A549 (cell line): ENCODE measurements at regions not wholly inside any gene's neighbourhood (a gene's known extent, or its start where the extent isn't known, plus 50 kb on each side); places are given as distances from the start of the nearest gene placed in this dataset.

Experiments used
- ATAC-seq, 2 experiments: fragments of 200-7000 bp in 1 of 2; fragments of >200 bp in 1 of 2; cut with Nextera tagmentation in 1 of 2; cut with Tn5 transposase in 1 of 2; 3 replicates each; pipeline versions ENCODE4 v1.8.0 to v1.9.1; 2018 to 2020; ENCODE audit warnings: mild to moderate bottlenecking in 1 of 2, moderate library complexity in 1 of 2
- CTCF ChIA-PET: fragments of 300-600 bp; sonication (Branson Sonifier 250); formaldehyde crosslinking; extraction: SDS; loops from one replicate; lab custom pipeline; 2021; ENCODE audit warnings: antibody characterized with exemption, inconsistent platforms; lab: Yijun Ruan, JAX
- POLR2A ChIA-PET: fragments of 350-600 bp; formaldehyde crosslinking; extraction: SDS; loops from one replicate; lab custom pipeline; 2021; ENCODE audit warnings: antibody characterized with exemption, inconsistent platforms; lab: Yijun Ruan, JAX
- DNase-seq, 2 experiments: peaks; one replicate each; pipeline versions ENCODE4 v3.0.0 to v3.0.0-alpha.2; 2011 to 2016; ENCODE audit warnings: low read depth in 1 of 2, low spot score in 1 of 2
- FAIRE-seq: peaks from 2 replicates; lab custom pipeline; 2011; peaks lifted over from hg19 to GRCh38; lab: Jason Lieb, UNC
- H3K27ac ChIP-seq, 2 experiments: fragments of >200 bp; sonication (Bioruptor Twin); formaldehyde crosslinking; 3 replicates each; pipeline ENCODE4 v1.5.1; 2016 to 2017
- H3K4me1 ChIP-seq: fragments of >200 bp; sonication (Bioruptor Twin); formaldehyde crosslinking; 3 replicates; pipeline ENCODE4 v1.6.1; 2016
- H3K4me2 ChIP-seq: fragments of >200 bp; sonication (Bioruptor Twin); formaldehyde crosslinking; 3 replicates; pipeline ENCODE4 v1.6.1; 2016
- H3K4me3 ChIP-seq: fragments of >200 bp; sonication (Bioruptor Twin); formaldehyde crosslinking; 3 replicates; pipeline ENCODE4 v1.5.1; 2016
- H3K9me3 ChIP-seq: fragments of >200 bp; sonication (Bioruptor Twin); formaldehyde crosslinking; 3 replicates; pipeline ENCODE4 v1.6.1; 2016
- CBX2 ChIP-seq: fragments of 200-600 bp; sonication (generic); IDR thresholded peaks from 2 replicates; pipeline ENCODE4 v1.6.1; 2016; ENCODE audit warnings: low read depth, mild to moderate bottlenecking, borderline replicate concordance
- CEBPB ChIP-seq, 2 experiments: fragments of >200 bp in 1 of 2; sonication (Bioruptor Twin) in 1 of 2; formaldehyde crosslinking in 1 of 2; IDR thresholded peaks; 2 replicates each; pipeline ENCODE4 v1.6.1; 2012 to 2016
- CHD2 ChIP-seq: fragments of 150-350 bp; IDR thresholded peaks from 2 replicates; pipeline ENCODE4 v1.6.1; 2014; ENCODE audit warnings: low read length; ENCODE audit not compliant: partially characterized antibody
- CHD4 ChIP-seq: fragments of 200-600 bp; sonication (generic); IDR thresholded peaks from 2 replicates; pipeline ENCODE4 v1.6.1; 2016; ENCODE audit warnings: antibody characterized with exemption, mild to moderate bottlenecking, borderline replicate concordance
- EHMT2 ChIP-seq: fragments of 200-600 bp; sonication (generic); IDR thresholded peaks from 2 replicates; pipeline ENCODE4 v1.6.1; 2016; ENCODE audit warnings: antibody characterized with exemption, low read depth, mild to moderate bottlenecking, moderate library complexity
- FOSB ChIP-seq: fragments of 250-450 bp; sonication (Bioruptor Pico); IDR thresholded peaks from 2 replicates; pipeline ENCODE4 v1.5.0; 2020; ENCODE audit warnings: mild to moderate bottlenecking, moderate library complexity
- FOXS1 ChIP-seq: fragments of 250-450 bp; sonication (Bioruptor Pico); IDR thresholded peaks from 2 replicates; pipeline ENCODE4 v1.5.0; 2020; ENCODE audit warnings: mild to moderate bottlenecking, moderate library complexity
- HEYL ChIP-seq: fragments of 250-450 bp; sonication (Bioruptor Pico); IDR thresholded peaks from 2 replicates; pipeline ENCODE4 v1.8.0; 2021; ENCODE audit warnings: mild to moderate bottlenecking, moderate library complexity
- HOXB5 ChIP-seq: fragments of 250-450 bp; sonication (Bioruptor Pico); IDR thresholded peaks from 2 replicates; pipeline ENCODE4 v1.5.0; 2020; ENCODE audit warnings: mild to moderate bottlenecking, moderate library complexity
- JUNB ChIP-seq: fragments of >200 bp; sonication (Bioruptor Twin); formaldehyde crosslinking; IDR thresholded peaks from 2 replicates; pipeline ENCODE4 v1.6.1; 2016
- KDM1A ChIP-seq: fragments of 200-600 bp; sonication (generic); IDR thresholded peaks from 2 replicates; pipeline ENCODE4 v1.6.1; 2016; ENCODE audit warnings: low read depth, mild to moderate bottlenecking
- MAZ ChIP-seq: fragments of 150-350 bp; IDR thresholded peaks from 2 replicates; pipeline ENCODE4 v1.6.1; 2014; ENCODE audit warnings: antibody characterized with exemption, low read depth, low read length, borderline replicate concordance
- MYC ChIP-seq: IDR thresholded peaks from 2 replicates; pipeline ENCODE4 v1.6.1; 2012; ENCODE audit warnings: mild to moderate bottlenecking, inconsistent platforms, low read length, improper control_type of control experiment, borderline replicate concordance
- NFE2L2 ChIP-seq: fragments of 150-350 bp; conservative IDR thresholded peaks from 2 replicates; pipeline ENCODE4 v1.6.1; 2014; ENCODE audit warnings: low read length
- NR3C1 ChIP-seq: fragments of >200 bp; sonication (Bioruptor Twin); formaldehyde crosslinking; IDR thresholded peaks from 3 replicates; pipeline ENCODE4 v1.6.1; 2017
- PHF8 ChIP-seq: fragments of 200-600 bp; sonication (generic); IDR thresholded peaks from 2 replicates; pipeline ENCODE4 v1.6.1; 2016; ENCODE audit warnings: low read depth, mild to moderate bottlenecking, antibody characterized with exemption, moderate library complexity, borderline replicate concordance
- POLR2A ChIP-seq: IDR thresholded peaks from 2 replicates; pipeline ENCODE4 v1.6.1; 2012; ENCODE audit warnings: mild to moderate bottlenecking, low read length
- RAD21 ChIP-seq, 2 experiments: fragments of >200 bp in 1 of 2; sonication (Bioruptor Twin) in 1 of 2; formaldehyde crosslinking in 1 of 2; IDR thresholded peaks in 1 of 2; conservative IDR thresholded peaks in 1 of 2; 2 replicates in 1 of 2; 3 replicates in 1 of 2; pipeline ENCODE4 v1.6.1; 2012 to 2018; ENCODE audit warnings: inconsistent platforms in 1 of 2
- RFX5 ChIP-seq: fragments of 450-650 bp; IDR thresholded peaks from 2 replicates; pipeline ENCODE4 v1.7.1; 2014; ENCODE audit warnings: antibody characterized with exemption, mild to moderate bottlenecking, moderate library complexity
- RNF2 ChIP-seq: fragments of 200-600 bp; sonication (generic); IDR thresholded peaks from 2 replicates; pipeline ENCODE4 v1.6.1; 2016; ENCODE audit warnings: low read depth, mild to moderate bottlenecking, antibody characterized with exemption, moderate library complexity, borderline replicate concordance
- SMC3 ChIP-seq: fragments of >200 bp; sonication (Bioruptor Twin); formaldehyde crosslinking; IDR thresholded peaks from 3 replicates; pipeline ENCODE4 v1.6.1; 2018; ENCODE audit warnings: inconsistent platforms
- TFCP2L1 ChIP-seq: fragments of 250-450 bp; sonication (Bioruptor Pico); IDR thresholded peaks from 2 replicates; pipeline ENCODE4 v1.5.0; 2021; ENCODE audit warnings: mild to moderate bottlenecking
- ZNF302 ChIP-seq: fragments of 250-450 bp; sonication (Bioruptor Pico); IDR thresholded peaks from 2 replicates; pipeline ENCODE4 v1.9.0; 2021; ENCODE audit warnings: inconsistent platforms, mild to moderate bottlenecking, moderate library complexity
- WGBS: methylation state at CpG from one replicate; pipeline ENCODE4 v1.1.6; 2017; ENCODE audit errors: missing lambda C conversion rate; 5-methylcytosine and 5-hydroxymethylcytosine counted together
- TF ChIP-seq, protein P1 (sequence below): IDR thresholded peaks from 2 replicates; pipeline ENCODE4 v1.6.1; 2012
- TF ChIP-seq, protein P2 (sequence below): fragments of >200 bp; sonication (Bioruptor Twin); formaldehyde crosslinking; IDR thresholded peaks from 3 replicates; pipeline ENCODE4 v1.5.1; 2016
- TF ChIP-seq, protein P3 (sequence below): fragments of 150-350 bp; IDR thresholded peaks from 2 replicates; pipeline ENCODE4 v1.6.1; 2014; ENCODE audit warnings: low read depth, mild to moderate bottlenecking, low read length
- TF ChIP-seq, protein P4 (sequence below): fragments of 450-650 bp; IDR thresholded peaks from 2 replicates; pipeline ENCODE4 v1.6.1; 2014; ENCODE audit warnings: antibody characterized with exemption

DNA sequence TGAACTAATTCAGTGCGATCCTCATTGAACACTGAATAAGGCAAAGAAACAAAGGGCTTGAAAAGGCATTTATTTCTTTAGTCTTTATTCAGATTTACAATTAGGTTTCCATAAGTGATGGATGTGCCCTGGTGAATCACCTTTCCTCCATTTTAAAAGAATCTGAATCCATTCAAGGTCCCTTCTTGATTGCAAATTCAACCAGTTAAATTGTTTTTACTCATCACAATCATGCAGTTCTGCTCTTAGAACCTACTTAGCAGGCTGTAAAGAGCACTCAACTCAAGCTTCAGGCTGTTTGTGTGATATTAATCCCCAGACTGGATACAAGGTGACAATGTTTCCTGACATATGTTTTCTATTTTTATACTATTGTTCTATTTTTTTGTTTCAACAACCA is 321.0 kb downstream of the TBC1D4 start (continued):
- TF ChIP-seq CHD4 (no peak), CEBPB (IDR thresholded peaks at IDR 0.05) (no peak), EHMT2 (no peak), RAD21 (conservative IDR thresholded peaks at IDR 0.05 in 1 of 2, IDR thresholded peaks at IDR 0.05 in 1 of 2) (no peak)

DNA sequence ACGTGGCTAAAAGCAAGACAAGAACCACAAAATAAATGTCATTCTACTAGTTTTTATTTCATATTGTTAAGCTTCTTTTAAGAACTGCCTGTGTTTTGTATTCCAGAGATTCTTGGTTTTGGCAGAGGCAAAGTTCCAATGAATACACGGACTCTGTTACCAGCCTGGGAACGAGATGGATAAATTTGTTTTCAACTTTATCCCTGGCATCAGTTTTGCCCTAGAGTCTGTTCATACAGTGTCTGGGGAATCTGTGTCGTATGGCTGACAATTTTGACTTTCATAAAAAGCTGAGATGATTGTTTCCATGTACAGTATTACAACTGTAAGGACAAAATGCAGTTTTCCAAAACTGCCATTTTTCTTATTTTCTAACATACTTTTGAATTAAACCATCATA is 327.6 kb downstream of the TBC1D4 start:
- Histone ChIP-seq H3K4me3 (no peak overlapping the region), H3K4me2 (no peak overlapping the region), H3K4me1 (no peaks in the 10 kb centered on the region), H3K9me3 (no peaks in the 10 kb centered on the region), H3K27ac (no peak overlapping the region)
- ChIA-PET CTCF (no interaction called here), POLR2A (no interaction called here)
- DNase-seq (no peak), FAIRE-seq (no peak), ATAC-seq (no peak)
- 46% methylated on average over 4 of the region's 4 CpGs for WGBS
- TF ChIP-seq NFE2L2, result no peak
- TF ChIP-seq RNF2, result no peak
- TF ChIP-seq JUNB, result no peak
- no peak for TF ChIP-seq PHF8
- no peak for TF ChIP-seq POLR2A
- TF ChIP-seq SMC3, result no peak
- TF ChIP-seq MAZ, result no peak
- TF ChIP-seq TFCP2L1 (CRISPR knock-in tag), result no peak
- TF ChIP-seq CBX2, result no peak
- TF ChIP-seq, protein P1, sequence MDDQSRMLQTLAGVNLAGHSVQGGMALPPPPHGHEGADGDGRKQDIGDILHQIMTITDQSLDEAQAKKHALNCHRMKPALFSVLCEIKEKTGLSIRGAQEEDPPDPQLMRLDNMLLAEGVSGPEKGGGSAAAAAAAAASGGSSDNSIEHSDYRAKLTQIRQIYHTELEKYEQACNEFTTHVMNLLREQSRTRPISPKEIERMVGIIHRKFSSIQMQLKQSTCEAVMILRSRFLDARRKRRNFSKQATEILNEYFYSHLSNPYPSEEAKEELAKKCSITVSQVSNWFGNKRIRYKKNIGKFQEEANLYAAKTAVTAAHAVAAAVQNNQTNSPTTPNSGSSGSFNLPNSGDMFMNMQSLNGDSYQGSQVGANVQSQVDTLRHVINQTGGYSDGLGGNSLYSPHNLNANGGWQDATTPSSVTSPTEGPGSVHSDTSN, result no peak
- no peak for TF ChIP-seq CHD2
- TF ChIP-seq FOSB (CRISPR knock-in tag), result no peak
- TF ChIP-seq MYC, result no peak

DNA sequence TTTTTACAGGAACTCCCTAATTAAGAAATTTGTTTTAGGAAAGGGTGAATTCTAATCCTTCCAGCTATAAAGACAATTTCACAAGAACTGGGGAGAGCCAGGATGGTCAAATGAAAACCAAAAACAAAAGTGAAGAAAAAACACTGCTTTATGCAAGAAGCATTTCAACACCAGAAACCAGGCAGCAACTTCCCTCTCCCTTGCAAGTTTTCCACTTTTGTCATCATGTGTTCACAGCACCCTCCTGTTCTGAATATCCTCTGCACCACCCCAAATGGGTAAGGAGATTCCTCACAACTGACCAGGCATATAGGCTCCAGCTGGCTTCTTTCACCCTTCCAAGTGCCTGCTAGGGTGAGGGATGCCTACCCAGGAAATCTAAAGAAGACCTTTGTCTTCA is 328.1 kb downstream of the TBC1D4 start:
- Histone ChIP-seq H3K4me1 (no peaks in the 10 kb centered on the region), H3K4me2 (no peak overlapping the region), H3K27ac (no peak overlapping the region), H3K4me3 (no peak overlapping the region), H3K9me3 (no peaks in the 10 kb centered on the region)
- ChIA-PET CTCF (no interaction called here), POLR2A (no interaction called here)
- TF ChIP-seq FOXS1 (CRISPR knock-in tag) (no peak), RFX5 (no peak), HOXB5 (CRISPR knock-in tag) (no peak), NFE2L2 (no peak), HEYL (CRISPR knock-in tag) (no peak), SMC3 (no peak), NR3C1 (no peak), KDM1A (no peak), ZNF302 (CRISPR knock-in tag) (no peak)
- TF ChIP-seq, protein P2, sequence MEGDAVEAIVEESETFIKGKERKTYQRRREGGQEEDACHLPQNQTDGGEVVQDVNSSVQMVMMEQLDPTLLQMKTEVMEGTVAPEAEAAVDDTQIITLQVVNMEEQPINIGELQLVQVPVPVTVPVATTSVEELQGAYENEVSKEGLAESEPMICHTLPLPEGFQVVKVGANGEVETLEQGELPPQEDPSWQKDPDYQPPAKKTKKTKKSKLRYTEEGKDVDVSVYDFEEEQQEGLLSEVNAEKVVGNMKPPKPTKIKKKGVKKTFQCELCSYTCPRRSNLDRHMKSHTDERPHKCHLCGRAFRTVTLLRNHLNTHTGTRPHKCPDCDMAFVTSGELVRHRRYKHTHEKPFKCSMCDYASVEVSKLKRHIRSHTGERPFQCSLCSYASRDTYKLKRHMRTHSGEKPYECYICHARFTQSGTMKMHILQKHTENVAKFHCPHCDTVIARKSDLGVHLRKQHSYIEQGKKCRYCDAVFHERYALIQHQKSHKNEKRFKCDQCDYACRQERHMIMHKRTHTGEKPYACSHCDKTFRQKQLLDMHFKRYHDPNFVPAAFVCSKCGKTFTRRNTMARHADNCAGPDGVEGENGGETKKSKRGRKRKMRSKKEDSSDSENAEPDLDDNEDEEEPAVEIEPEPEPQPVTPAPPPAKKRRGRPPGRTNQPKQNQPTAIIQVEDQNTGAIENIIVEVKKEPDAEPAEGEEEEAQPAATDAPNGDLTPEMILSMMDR, result no peak
- TF ChIP-seq, protein P3, sequence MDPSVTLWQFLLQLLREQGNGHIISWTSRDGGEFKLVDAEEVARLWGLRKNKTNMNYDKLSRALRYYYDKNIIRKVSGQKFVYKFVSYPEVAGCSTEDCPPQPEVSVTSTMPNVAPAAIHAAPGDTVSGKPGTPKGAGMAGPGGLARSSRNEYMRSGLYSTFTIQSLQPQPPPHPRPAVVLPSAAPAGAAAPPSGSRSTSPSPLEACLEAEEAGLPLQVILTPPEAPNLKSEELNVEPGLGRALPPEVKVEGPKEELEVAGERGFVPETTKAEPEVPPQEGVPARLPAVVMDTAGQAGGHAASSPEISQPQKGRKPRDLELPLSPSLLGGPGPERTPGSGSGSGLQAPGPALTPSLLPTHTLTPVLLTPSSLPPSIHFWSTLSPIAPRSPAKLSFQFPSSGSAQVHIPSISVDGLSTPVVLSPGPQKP, result no peak
- TF ChIP-seq, protein P4, sequence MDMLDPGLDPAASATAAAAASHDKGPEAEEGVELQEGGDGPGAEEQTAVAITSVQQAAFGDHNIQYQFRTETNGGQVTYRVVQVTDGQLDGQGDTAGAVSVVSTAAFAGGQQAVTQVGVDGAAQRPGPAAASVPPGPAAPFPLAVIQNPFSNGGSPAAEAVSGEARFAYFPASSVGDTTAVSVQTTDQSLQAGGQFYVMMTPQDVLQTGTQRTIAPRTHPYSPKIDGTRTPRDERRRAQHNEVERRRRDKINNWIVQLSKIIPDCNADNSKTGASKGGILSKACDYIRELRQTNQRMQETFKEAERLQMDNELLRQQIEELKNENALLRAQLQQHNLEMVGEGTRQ, result no peak
- no peak for ATAC-seq
- no peak for DNase-seq
- no peak for FAIRE-seq
